Tibial nerve (tissue), 4 donors: ENCODE measurements at regions not wholly inside any gene's neighbourhood (a gene's known extent, or its start where the extent isn't known, plus 50 kb on each side); places are given as distances from the start of the nearest gene placed in this dataset.

Source experiments
- EP300 ChIP-seq, 2 donors: sonication (generic); formaldehyde crosslinking; IDR thresholded peaks; one replicate each; pipeline ENCODE4 v1.6.1; 2017; ENCODE audit warnings: antibody characterized with exemption in 2 of 2, mild to moderate bottlenecking in 1 of 2
- POLR2A ChIP-seq, 2 donors: fragments of 450-650 bp; IDR thresholded peaks; one replicate each; pipeline ENCODE4 v1.6.1; 2017; ENCODE audit warnings: antibody characterized with exemption in 2 of 2, mild to moderate bottlenecking in 2 of 2, moderate library complexity in 2 of 2
- TF ChIP-seq, protein P1 (sequence below), 5 experiments: fragments of 200-600 bp in 3 of 5; fragments of 450-650 bp in 2 of 5; sonication (generic) in 3 of 5; IDR thresholded peaks; one replicate each; pipeline ENCODE4 v1.5.1; 2016 to 2019; ENCODE audit warnings: antibody characterized with exemption in 5 of 5, mild to moderate bottlenecking in 3 of 5, moderate library complexity in 2 of 5

GRCh38 chr7:34530259-34530658 lies 127.8 kb upstream of the NPSR1 start:
- TF ChIP-seq, protein P1, sequence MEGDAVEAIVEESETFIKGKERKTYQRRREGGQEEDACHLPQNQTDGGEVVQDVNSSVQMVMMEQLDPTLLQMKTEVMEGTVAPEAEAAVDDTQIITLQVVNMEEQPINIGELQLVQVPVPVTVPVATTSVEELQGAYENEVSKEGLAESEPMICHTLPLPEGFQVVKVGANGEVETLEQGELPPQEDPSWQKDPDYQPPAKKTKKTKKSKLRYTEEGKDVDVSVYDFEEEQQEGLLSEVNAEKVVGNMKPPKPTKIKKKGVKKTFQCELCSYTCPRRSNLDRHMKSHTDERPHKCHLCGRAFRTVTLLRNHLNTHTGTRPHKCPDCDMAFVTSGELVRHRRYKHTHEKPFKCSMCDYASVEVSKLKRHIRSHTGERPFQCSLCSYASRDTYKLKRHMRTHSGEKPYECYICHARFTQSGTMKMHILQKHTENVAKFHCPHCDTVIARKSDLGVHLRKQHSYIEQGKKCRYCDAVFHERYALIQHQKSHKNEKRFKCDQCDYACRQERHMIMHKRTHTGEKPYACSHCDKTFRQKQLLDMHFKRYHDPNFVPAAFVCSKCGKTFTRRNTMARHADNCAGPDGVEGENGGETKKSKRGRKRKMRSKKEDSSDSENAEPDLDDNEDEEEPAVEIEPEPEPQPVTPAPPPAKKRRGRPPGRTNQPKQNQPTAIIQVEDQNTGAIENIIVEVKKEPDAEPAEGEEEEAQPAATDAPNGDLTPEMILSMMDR (IDR thresholded peaks at IDR 0.05), result no peak
- no peak for TF ChIP-seq EP300 (IDR thresholded peaks at IDR 0.05)
- no peak for TF ChIP-seq POLR2A (IDR thresholded peaks at IDR 0.05)
